Epithelial cell of esophagus (primary cell): ENCODE measurements at regions not wholly inside any gene's neighbourhood (a gene's known extent, or its start where the extent isn't known, plus 50 kb on each side); places are given as distances from the start of the nearest gene placed in this dataset.
A peak's percentile ranks its signal among the peaks of the same experiment; 100 is the strongest.
"Not testable (repeated sequence)": the region's sequence is repeated elsewhere in the genome, so short reads cannot be mapped to it uniquely, and the experiment has no call there.

Source experiments
- DNase-seq: peaks from one replicate; pipeline ENCODE4 v3.0.0; 2010; ENCODE audit warnings: low read depth
- H3K4me3 ChIP-seq: 2 replicates; pipeline ENCODE4 v1.5.1; 2011; ENCODE audit warnings: mild to moderate bottlenecking, low read length, control low read depth
- TF ChIP-seq, protein P1 (sequence below): IDR thresholded peaks from 2 replicates; pipeline ENCODE4 v1.5.1; 2011; ENCODE audit warnings: low read depth, mild to moderate bottlenecking, low read length, control low read depth, inconsistent platforms; ENCODE audit not compliant: insufficient read depth; ENCODE audit errors: missing control alignments

DNA sequence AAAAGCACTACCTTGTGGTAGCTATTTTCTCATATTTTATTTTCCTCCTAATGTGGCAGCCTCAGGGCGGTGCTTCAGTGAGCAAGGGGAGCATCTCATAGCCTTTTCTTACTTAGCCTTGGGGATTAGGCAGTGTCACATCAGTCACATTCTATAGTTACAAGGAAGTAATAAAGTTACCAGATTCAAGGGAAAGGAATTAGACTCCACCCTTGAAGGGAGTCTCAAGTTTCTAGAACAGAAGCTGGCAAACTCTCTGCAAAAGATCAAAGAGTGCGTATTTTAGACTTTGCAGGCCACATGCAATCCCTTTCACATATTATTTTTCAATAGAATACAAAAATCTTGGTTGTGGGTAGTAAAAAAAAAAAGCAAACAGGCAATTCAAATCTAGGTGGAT, 350.4 kb downstream of the AMY1C start:
- H3K4me3 ChIP-seq, result no peak overlapping the region
- TF ChIP-seq, protein P1, sequence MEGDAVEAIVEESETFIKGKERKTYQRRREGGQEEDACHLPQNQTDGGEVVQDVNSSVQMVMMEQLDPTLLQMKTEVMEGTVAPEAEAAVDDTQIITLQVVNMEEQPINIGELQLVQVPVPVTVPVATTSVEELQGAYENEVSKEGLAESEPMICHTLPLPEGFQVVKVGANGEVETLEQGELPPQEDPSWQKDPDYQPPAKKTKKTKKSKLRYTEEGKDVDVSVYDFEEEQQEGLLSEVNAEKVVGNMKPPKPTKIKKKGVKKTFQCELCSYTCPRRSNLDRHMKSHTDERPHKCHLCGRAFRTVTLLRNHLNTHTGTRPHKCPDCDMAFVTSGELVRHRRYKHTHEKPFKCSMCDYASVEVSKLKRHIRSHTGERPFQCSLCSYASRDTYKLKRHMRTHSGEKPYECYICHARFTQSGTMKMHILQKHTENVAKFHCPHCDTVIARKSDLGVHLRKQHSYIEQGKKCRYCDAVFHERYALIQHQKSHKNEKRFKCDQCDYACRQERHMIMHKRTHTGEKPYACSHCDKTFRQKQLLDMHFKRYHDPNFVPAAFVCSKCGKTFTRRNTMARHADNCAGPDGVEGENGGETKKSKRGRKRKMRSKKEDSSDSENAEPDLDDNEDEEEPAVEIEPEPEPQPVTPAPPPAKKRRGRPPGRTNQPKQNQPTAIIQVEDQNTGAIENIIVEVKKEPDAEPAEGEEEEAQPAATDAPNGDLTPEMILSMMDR, result no peak
- no peak for DNase-seq

DNA sequence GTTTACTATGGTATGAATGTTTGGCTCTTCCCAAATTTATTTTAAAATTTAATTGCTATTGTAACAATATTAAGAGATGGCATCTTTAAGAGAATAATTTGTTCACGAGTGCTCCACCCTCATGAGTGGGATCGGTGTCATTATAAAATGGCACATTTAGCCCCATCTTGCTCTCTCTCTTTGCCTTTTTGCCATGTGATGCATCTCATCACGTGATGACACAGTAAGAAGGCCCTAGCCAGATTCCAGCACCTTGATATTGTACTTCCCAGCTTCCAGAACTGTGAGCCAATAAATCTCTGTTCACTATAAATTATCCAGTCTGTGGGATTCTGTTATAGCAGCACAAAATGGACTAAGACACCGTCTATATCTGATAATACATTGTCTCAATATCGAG, 355.8 kb downstream of the AMY1C start:
- no peak overlapping the region for H3K4me3 ChIP-seq
- TF ChIP-seq, protein P1, result no peak
- no peak for DNase-seq

DNA sequence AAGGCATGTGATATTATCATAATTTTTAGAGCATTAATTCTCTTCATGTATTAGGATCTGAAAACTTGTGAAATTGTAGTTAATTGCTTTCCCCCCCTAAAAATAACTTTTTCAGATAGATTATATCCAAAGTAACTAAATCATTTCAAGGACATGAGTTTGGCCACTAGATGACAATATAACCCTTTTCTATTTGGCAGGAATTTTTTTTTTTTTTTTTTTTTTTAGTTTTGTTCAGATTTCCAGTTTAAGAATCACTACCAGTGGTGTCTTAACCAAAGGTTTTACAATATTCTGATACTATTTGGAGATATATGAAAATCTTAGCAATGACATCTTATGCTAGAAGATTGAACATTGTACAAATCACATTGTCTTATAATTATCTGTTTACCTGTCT, 370.8 kb downstream of the AMY1C start:
- no peak for DNase-seq
- no peak overlapping the region for H3K4me3 ChIP-seq
- TF ChIP-seq, protein P1, result no peak

DNA sequence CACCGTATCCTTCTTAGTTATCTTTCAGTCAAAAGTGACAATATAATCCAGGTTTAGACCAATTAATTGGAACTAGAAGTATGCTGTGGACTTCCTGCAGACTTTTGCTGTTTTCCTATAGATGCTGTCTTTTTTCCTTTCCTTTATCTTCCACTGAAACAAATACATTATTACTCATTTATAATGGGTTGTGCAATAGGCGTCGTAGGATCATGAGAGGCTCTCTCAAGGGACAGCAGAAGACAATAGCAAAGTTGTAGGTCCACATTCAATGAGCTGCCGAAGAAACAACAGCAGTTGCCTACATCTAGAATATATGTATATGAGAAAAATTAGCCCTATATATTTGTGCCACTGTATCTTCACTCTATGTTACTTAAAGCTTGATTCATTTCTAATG, 371.6 kb downstream of the AMY1C start:
- H3K4me3 ChIP-seq, result no peak overlapping the region
- TF ChIP-seq, protein P1, result no peak
- DNase-seq, result peak; percentile 8

DNA sequence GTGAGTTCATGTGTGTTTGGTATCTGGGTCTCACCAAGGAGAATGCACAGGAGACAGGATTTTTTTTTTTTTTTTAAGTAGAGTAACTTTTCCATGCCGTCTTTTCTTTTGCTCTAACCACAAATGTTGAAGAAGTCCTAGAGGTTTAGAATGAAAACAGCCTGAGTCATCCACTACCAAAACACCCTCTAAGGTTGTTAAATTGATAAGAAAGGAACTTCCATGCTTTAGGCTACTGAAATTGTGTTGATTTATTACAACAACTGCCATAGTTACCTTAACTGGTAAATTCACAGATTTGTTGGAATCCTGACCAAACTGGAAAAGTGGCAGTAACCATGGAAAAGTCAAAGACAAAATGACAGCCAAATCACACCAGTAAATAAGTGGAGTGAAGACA, 375.6 kb downstream of the AMY1C start:
- no peak overlapping the region for H3K4me3 ChIP-seq
- no peak for DNase-seq
- TF ChIP-seq, protein P1, result no peak

DNA sequence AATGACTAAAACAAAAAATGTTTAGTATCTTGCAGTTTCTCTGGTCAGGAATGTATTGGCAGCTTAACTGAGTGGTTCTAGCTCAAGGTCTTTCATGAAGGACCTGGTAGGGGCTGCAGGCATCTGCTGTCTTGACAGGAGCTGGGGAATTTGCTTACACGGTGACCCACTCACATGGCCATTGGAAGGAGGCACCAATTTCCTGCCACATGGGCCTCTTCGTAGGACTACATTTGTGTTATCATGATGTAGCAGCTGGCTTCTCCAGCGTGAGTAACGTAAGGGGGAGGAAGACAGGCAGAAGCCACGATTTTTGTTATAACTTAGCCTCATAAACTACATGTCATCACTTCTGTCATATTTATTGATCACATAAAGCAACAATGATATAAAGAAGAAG, 376.3 kb downstream of the AMY1C start:
- no peak overlapping the region for H3K4me3 ChIP-seq
- TF ChIP-seq, protein P1, result no peak
- no peak for DNase-seq

DNA sequence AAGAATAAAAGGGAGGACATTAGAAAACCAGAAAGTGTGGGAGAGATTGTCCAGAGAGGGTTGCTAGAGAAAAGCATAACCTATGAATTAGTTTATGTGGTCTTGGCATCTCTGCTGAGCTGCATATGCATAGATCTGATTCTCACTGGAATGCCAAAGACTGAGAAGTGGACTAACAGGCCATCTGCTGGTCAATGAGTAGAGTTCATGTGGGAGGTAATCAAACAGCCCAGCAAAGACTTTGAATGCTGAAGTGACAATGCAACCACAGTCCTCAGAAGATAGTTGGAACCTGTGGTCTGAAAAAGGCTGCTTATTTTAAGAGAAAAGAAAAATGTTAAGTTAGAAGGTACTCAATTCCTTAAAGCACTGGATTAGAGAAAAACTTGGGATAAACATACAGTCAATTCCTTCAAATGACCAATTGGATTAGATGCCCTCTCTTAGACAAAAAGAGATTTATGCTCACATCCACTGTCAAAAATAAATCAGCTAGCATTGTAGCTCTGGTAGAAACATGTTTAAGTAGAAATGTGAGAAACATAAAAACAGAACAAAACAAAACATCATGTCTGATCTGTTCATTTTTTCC, 382.8 kb downstream of the AMY1C start:
- no peak overlapping the region for H3K4me3 ChIP-seq
- peak; percentile 24 for DNase-seq
- TF ChIP-seq, protein P1, result peak; percentile 54

DNA sequence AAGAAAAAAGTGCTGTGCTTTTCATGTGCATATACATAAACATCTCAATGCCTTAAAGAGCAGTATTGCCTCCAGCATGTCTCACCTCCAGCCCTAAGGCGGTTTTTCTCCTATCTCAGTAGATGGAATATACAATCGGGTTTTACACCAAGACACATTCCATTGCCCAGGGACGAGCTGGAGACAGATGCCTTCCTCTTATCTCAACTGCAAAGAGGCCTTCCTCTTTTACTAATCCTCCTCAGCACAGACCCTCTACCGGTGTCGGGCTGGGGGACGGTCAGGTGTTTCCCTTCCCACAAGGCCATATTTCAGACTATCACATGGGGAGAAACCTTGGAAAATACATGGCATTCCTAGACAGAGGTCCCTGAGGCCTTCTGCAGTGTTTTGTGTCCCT, 385.3 kb downstream of the AMY1C start:
- H3K4me3 ChIP-seq, DNase-seq: not testable (repeated sequence)
